Esophagus muscularis mucosa (tissue), 4 donors: ENCODE measurements at regions not wholly inside any gene's neighbourhood (a gene's known extent, or its start where the extent isn't known, plus 50 kb on each side); places are given as distances from the start of the nearest gene placed in this dataset.

ENCODE experiments used
- DNase-seq: peaks from one replicate; pipeline ENCODE4 v3.0.0-alpha.2; 2017; ENCODE audit errors: extremely low spot score
- H3K27ac ChIP-seq, 4 donors: fragments of 200-600 bp; sonication (generic); replicated peaks in 1 of 4; 1 replicate in 3 of 4; 2 replicates in 1 of 4; pipeline ENCODE4 v1.5.1; 2016 to 2019; ENCODE audit warnings: mild to moderate bottlenecking in 1 of 4
- H3K27me3 ChIP-seq, 4 donors: fragments of 200-600 bp; sonication (generic); one replicate each; pipeline versions ENCODE4 v1.5.1 to v1.6.0; 2016 to 2019
- H3K36me3 ChIP-seq, 4 donors: fragments of 200-600 bp; sonication (generic); one replicate each; pipeline ENCODE4 v1.5.1; 2016 to 2019
- H3K4me1 ChIP-seq, 4 donors: fragments of 200-600 bp; sonication (generic); one replicate each; pipeline ENCODE4 v1.5.1; 2016 to 2019
- H3K4me3 ChIP-seq, 4 donors: fragments of 200-600 bp; sonication (generic); 1 replicate in 2 of 4; 2 replicates in 2 of 4; pipeline ENCODE4 v1.5.1; 2016 to 2019; ENCODE audit warnings: mild to moderate bottlenecking in 4 of 4, moderate library complexity in 1 of 4
- H3K9me3 ChIP-seq, 4 donors: fragments of 200-600 bp; sonication (generic); 1 replicate in 3 of 4; 2 replicates in 1 of 4; pipeline ENCODE4 v1.5.1; 2016 to 2019
- EP300 ChIP-seq: sonication (generic); formaldehyde crosslinking; IDR thresholded peaks from one replicate; pipeline ENCODE4 v1.6.1; 2017; ENCODE audit warnings: antibody characterized with exemption
- POLR2A ChIP-seq: fragments of 450-650 bp; IDR thresholded peaks from one replicate; pipeline ENCODE4 v1.6.1; 2017; ENCODE audit warnings: antibody characterized with exemption, moderate library complexity, mild to moderate bottlenecking, low read depth
- POLR2AphosphoS5 ChIP-seq, 2 donors: sonication (generic); formaldehyde crosslinking; IDR thresholded peaks; one replicate each; pipeline ENCODE4 v1.6.1; 2017; ENCODE audit warnings: antibody characterized with exemption in 2 of 2
- WGBS: methylation state at CpG from one replicate; pipeline ENCODE4 v1.1.5; 2018; 5-methylcytosine and 5-hydroxymethylcytosine counted together
- intact Hi-C: fragments of 100-400 bp; cut with DNase I; formaldehyde crosslinking; loops from one replicate; pipeline ENCODE4 v1.15.1; 2023
- TF ChIP-seq, protein P1 (sequence below), 3 experiments: fragments of 200-600 bp in 2 of 3; fragments of 450-650 bp in 1 of 3; sonication (generic) in 2 of 3; IDR thresholded peaks; one replicate each; pipeline ENCODE4 v1.5.1; 2017 to 2019; ENCODE audit warnings: antibody characterized with exemption in 3 of 3, mild to moderate bottlenecking in 2 of 3, moderate library complexity in 1 of 3

- intact Hi-C loops: no loop called here
- WGBS: 97% methylated on average over 1 of the region's 1 CpG
- peaks cover 0 to 29% (median 21%) of the 10 kb centered on the region in 4 donors for H3K4me1 ChIP-seq
- no peak overlapping the region for H3K4me3 ChIP-seq
- peak overlapping the region in 2 of 4 donors; percentile 9 to 18 for H3K27ac ChIP-seq
- H3K9me3 ChIP-seq: no peaks in the 10 kb centered on the region
- no peaks in the 10 kb centered on the region for H3K27me3 ChIP-seq
- TF ChIP-seq EP300: no peak
- DNase-seq: no peak
- H3K36me3 ChIP-seq: no peaks in the 10 kb centered on the region
Measured at GRCh38 chr21:27155130-27155500, 188.2 kb upstream of the ADAMTS5 start.

GRCh38 chr21:27154451-27155129 is 187.7 kb upstream of the ADAMTS5 start:
- no peaks in the 10 kb centered on the region for H3K27me3 ChIP-seq
- H3K27ac ChIP-seq: peak overlapping the region in 3 of 4 donors; percentile 18 to 49 (median 46)
- DNase-seq: no peak
- no peaks in the 10 kb centered on the region for H3K36me3 ChIP-seq
- H3K4me1 ChIP-seq: peaks cover 0 to 27% (median 19%) of the 10 kb centered on the region in 4 donors
- H3K9me3 ChIP-seq: no peaks in the 10 kb centered on the region
- TF ChIP-seq POLR2A (no peak), POLR2AphosphoS5 (IDR thresholded peaks at IDR 0.05) (no peak), EP300 (no peak)
- TF ChIP-seq, protein P1, sequence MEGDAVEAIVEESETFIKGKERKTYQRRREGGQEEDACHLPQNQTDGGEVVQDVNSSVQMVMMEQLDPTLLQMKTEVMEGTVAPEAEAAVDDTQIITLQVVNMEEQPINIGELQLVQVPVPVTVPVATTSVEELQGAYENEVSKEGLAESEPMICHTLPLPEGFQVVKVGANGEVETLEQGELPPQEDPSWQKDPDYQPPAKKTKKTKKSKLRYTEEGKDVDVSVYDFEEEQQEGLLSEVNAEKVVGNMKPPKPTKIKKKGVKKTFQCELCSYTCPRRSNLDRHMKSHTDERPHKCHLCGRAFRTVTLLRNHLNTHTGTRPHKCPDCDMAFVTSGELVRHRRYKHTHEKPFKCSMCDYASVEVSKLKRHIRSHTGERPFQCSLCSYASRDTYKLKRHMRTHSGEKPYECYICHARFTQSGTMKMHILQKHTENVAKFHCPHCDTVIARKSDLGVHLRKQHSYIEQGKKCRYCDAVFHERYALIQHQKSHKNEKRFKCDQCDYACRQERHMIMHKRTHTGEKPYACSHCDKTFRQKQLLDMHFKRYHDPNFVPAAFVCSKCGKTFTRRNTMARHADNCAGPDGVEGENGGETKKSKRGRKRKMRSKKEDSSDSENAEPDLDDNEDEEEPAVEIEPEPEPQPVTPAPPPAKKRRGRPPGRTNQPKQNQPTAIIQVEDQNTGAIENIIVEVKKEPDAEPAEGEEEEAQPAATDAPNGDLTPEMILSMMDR (IDR thresholded peaks at IDR 0.05): no peak
- no peak overlapping the region for H3K4me3 ChIP-seq
- 63% methylated on average over 4 of the region's 4 CpGs for WGBS
- intact Hi-C loops: no loop called here

DNA sequence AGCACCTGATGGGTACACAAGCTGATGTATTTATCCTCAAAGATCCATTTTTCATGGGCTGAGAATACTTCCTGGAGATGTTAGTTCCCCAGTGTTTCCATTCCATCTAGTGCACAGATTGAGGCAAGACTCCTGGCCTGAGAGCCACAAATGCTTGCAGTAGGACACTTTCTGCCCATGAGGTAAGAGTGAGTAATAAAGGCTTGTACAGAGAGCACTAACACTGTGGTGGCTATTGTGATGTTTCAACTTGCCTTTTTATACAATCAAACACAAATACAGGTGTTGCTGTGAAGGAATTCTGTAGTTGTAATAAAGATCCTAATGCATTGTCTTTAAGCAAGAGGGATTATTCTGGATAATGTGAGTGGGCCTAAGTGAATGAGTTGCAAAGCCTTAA is 186.1 kb upstream of the ADAMTS5 start:
- DNase-seq: no peak
- H3K4me1 ChIP-seq: peaks cover 0 to 18% (median 3%) of the 10 kb centered on the region in 4 donors
- TF ChIP-seq, protein P1 (IDR thresholded peaks at IDR 0.05): no peak
- no peak for TF ChIP-seq POLR2AphosphoS5 (IDR thresholded peaks at IDR 0.05)
- no peak for TF ChIP-seq POLR2A
- TF ChIP-seq EP300: no peak
- H3K36me3 ChIP-seq: no peaks in the 10 kb centered on the region
- no peak overlapping the region for H3K4me3 ChIP-seq
- no peaks in the 10 kb centered on the region for H3K27me3 ChIP-seq
- no peak overlapping the region for H3K27ac ChIP-seq
- no peaks in the 10 kb centered on the region for H3K9me3 ChIP-seq
- intact Hi-C loops: no loop called here

- H3K36me3 ChIP-seq: no peaks in the 10 kb centered on the region
- no peak overlapping the region for H3K4me3 ChIP-seq
- TF ChIP-seq EP300 (no peak), POLR2A (no peak), POLR2AphosphoS5 (IDR thresholded peaks at IDR 0.05) (no peak)
- TF ChIP-seq, protein P1 (IDR thresholded peaks at IDR 0.05): no peak
- H3K27me3 ChIP-seq: no peaks in the 10 kb centered on the region
- peaks cover 0 to 7% (median 0%) of the 10 kb centered on the region in 4 donors for H3K4me1 ChIP-seq
- no peaks in the 10 kb centered on the region for H3K9me3 ChIP-seq
- H3K27ac ChIP-seq: peak overlapping the region in 1 of 4 donors; percentile 10
- 30% methylated on average over 2 of the region's 2 CpGs for WGBS
- intact Hi-C loops: no loop called here
- no peak for DNase-seq
Measured at GRCh38 chr21:27149034-27149433, 182.1 kb upstream of the ADAMTS5 start.

GRCh38 chr21:27146268-27146667 is 179.4 kb upstream of the ADAMTS5 start:
- intact Hi-C loops: no loop called here
- 84% methylated on average over 1 of the region's 1 CpG for WGBS
- Histone ChIP-seq H3K27ac (no peak overlapping the region), H3K27me3 (no peaks in the 10 kb centered on the region), H3K36me3 (no peaks in the 10 kb centered on the region), H3K4me3 (no peak overlapping the region), H3K4me1 (peaks cover 0 to 7% (median 0%) of the 10 kb centered on the region in 4 donors), H3K9me3 (no peaks in the 10 kb centered on the region)
- no peak for TF ChIP-seq POLR2AphosphoS5 (IDR thresholded peaks at IDR 0.05)
- no peak for TF ChIP-seq EP300
- no peak for TF ChIP-seq POLR2A
- no peak for DNase-seq
